ENCODE measurements at regions not wholly inside any gene's neighbourhood (a gene's known extent, or its start where the extent isn't known, plus 50 kb on each side); places are given as distances from the start of the nearest gene placed in this dataset.

DNA sequence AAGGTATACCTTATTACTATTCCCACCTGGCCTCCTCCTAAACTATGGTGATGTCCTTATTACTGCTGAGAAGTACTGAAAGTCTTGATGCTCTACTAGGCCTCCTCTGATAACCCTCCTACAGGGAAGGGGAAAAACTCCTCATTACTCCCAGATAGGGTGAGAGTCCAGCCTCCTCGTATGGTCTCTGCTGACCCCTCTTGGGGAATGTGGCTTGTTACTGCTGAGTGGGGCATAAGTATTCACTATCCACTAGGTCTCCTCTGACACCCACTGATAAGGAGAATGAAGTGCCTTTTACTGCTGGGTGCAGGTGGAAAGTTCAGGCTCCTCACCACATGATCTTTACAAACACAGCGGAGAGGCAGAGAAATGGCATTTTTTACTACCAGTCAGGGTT, 222.9 kb downstream of the CHRM2 start:
- TF ChIP-seq, protein P1, sequence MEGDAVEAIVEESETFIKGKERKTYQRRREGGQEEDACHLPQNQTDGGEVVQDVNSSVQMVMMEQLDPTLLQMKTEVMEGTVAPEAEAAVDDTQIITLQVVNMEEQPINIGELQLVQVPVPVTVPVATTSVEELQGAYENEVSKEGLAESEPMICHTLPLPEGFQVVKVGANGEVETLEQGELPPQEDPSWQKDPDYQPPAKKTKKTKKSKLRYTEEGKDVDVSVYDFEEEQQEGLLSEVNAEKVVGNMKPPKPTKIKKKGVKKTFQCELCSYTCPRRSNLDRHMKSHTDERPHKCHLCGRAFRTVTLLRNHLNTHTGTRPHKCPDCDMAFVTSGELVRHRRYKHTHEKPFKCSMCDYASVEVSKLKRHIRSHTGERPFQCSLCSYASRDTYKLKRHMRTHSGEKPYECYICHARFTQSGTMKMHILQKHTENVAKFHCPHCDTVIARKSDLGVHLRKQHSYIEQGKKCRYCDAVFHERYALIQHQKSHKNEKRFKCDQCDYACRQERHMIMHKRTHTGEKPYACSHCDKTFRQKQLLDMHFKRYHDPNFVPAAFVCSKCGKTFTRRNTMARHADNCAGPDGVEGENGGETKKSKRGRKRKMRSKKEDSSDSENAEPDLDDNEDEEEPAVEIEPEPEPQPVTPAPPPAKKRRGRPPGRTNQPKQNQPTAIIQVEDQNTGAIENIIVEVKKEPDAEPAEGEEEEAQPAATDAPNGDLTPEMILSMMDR (conservative IDR thresholded peaks at IDR 0.05) = no peak
- TF ChIP-seq EZH2 (IDR thresholded peaks at IDR 0.05; ENCODE audit: low read depth) = no peak
